A549 (cell line): ENCODE measurements at regions not wholly inside any gene's neighbourhood (a gene's known extent, or its start where the extent isn't known, plus 50 kb on each side); places are given as distances from the start of the nearest gene placed in this dataset.
A peak's percentile ranks its signal among the peaks of the same experiment; 100 is the strongest.

Experiments used
- ATAC-seq, 2 experiments: fragments of 200-7000 bp in 1 of 2; fragments of >200 bp in 1 of 2; cut with Nextera tagmentation in 1 of 2; cut with Tn5 transposase in 1 of 2; 3 replicates each; pipeline versions ENCODE4 v1.8.0 to v1.9.1; 2018 to 2020; ENCODE audit warnings: mild to moderate bottlenecking in 1 of 2, moderate library complexity in 1 of 2
- CTCF ChIA-PET: fragments of 300-600 bp; sonication (Branson Sonifier 250); formaldehyde crosslinking; extraction: SDS; loops from one replicate; lab custom pipeline; 2021; ENCODE audit warnings: antibody characterized with exemption, inconsistent platforms; lab: Yijun Ruan, JAX
- POLR2A ChIA-PET: fragments of 350-600 bp; formaldehyde crosslinking; extraction: SDS; loops from one replicate; lab custom pipeline; 2021; ENCODE audit warnings: antibody characterized with exemption, inconsistent platforms; lab: Yijun Ruan, JAX
- DNase-seq, 2 experiments: peaks; one replicate each; pipeline versions ENCODE4 v3.0.0 to v3.0.0-alpha.2; 2011 to 2016; ENCODE audit warnings: low read depth in 1 of 2, low spot score in 1 of 2
- FAIRE-seq: peaks from 2 replicates; lab custom pipeline; 2011; peaks lifted over from hg19 to GRCh38; lab: Jason Lieb, UNC
- H3K27ac ChIP-seq, 2 experiments: fragments of >200 bp; sonication (Bioruptor Twin); formaldehyde crosslinking; 3 replicates each; pipeline ENCODE4 v1.5.1; 2016 to 2017
- H3K4me1 ChIP-seq: fragments of >200 bp; sonication (Bioruptor Twin); formaldehyde crosslinking; 3 replicates; pipeline ENCODE4 v1.6.1; 2016
- H3K4me2 ChIP-seq: fragments of >200 bp; sonication (Bioruptor Twin); formaldehyde crosslinking; 3 replicates; pipeline ENCODE4 v1.6.1; 2016
- H3K4me3 ChIP-seq: fragments of >200 bp; sonication (Bioruptor Twin); formaldehyde crosslinking; 3 replicates; pipeline ENCODE4 v1.5.1; 2016
- H3K9me3 ChIP-seq: fragments of >200 bp; sonication (Bioruptor Twin); formaldehyde crosslinking; 3 replicates; pipeline ENCODE4 v1.6.1; 2016
- CBX2 ChIP-seq: fragments of 200-600 bp; sonication (generic); IDR thresholded peaks from 2 replicates; pipeline ENCODE4 v1.6.1; 2016; ENCODE audit warnings: low read depth, mild to moderate bottlenecking, borderline replicate concordance
- CEBPB ChIP-seq, 2 experiments: fragments of >200 bp in 1 of 2; sonication (Bioruptor Twin) in 1 of 2; formaldehyde crosslinking in 1 of 2; IDR thresholded peaks; 2 replicates each; pipeline ENCODE4 v1.6.1; 2012 to 2016
- CHD4 ChIP-seq: fragments of 200-600 bp; sonication (generic); IDR thresholded peaks from 2 replicates; pipeline ENCODE4 v1.6.1; 2016; ENCODE audit warnings: antibody characterized with exemption, mild to moderate bottlenecking, borderline replicate concordance
- EP300 ChIP-seq, 2 experiments: fragments of >200 bp; sonication (Bioruptor Twin); formaldehyde crosslinking; IDR thresholded peaks; 2 replicates in 1 of 2; 3 replicates in 1 of 2; pipeline ENCODE4 v1.6.1; 2016 to 2017
- ESRRA ChIP-seq: fragments of 150-350 bp; IDR thresholded peaks from 2 replicates; pipeline ENCODE4 v1.6.1; 2014; ENCODE audit warnings: mild to moderate bottlenecking, low read length, borderline replicate concordance
- KDM1A ChIP-seq: fragments of 200-600 bp; sonication (generic); IDR thresholded peaks from 2 replicates; pipeline ENCODE4 v1.6.1; 2016; ENCODE audit warnings: low read depth, mild to moderate bottlenecking
- KDM5A ChIP-seq: fragments of 200-600 bp; sonication (generic); IDR thresholded peaks from 2 replicates; pipeline ENCODE4 v1.6.1; 2016; ENCODE audit warnings: antibody characterized with exemption, mild to moderate bottlenecking
- MYC ChIP-seq: IDR thresholded peaks from 2 replicates; pipeline ENCODE4 v1.6.1; 2012; ENCODE audit warnings: mild to moderate bottlenecking, inconsistent platforms, low read length, improper control_type of control experiment, borderline replicate concordance
- RAD21 ChIP-seq, 2 experiments: fragments of >200 bp in 1 of 2; sonication (Bioruptor Twin) in 1 of 2; formaldehyde crosslinking in 1 of 2; IDR thresholded peaks in 1 of 2; conservative IDR thresholded peaks in 1 of 2; 2 replicates in 1 of 2; 3 replicates in 1 of 2; pipeline ENCODE4 v1.6.1; 2012 to 2018; ENCODE audit warnings: inconsistent platforms in 1 of 2
- RARB ChIP-seq: fragments of 250-450 bp; sonication (Bioruptor Pico); IDR thresholded peaks from 2 replicates; pipeline ENCODE4 v1.8.0; 2021; ENCODE audit warnings: mild to moderate bottlenecking, moderate library complexity
- SMC3 ChIP-seq: fragments of >200 bp; sonication (Bioruptor Twin); formaldehyde crosslinking; IDR thresholded peaks from 3 replicates; pipeline ENCODE4 v1.6.1; 2018; ENCODE audit warnings: inconsistent platforms
- SREBF2 ChIP-seq: fragments of 450-650 bp; IDR thresholded peaks from 2 replicates; pipeline ENCODE4 v1.6.1; 2014; ENCODE audit warnings: mild to moderate bottlenecking, moderate library complexity
- TFCP2L1 ChIP-seq: fragments of 250-450 bp; sonication (Bioruptor Pico); IDR thresholded peaks from 2 replicates; pipeline ENCODE4 v1.5.0; 2021; ENCODE audit warnings: mild to moderate bottlenecking
- ZSCAN20 ChIP-seq: fragments of 250-450 bp; sonication (Bioruptor Pico); IDR thresholded peaks from 2 replicates; pipeline ENCODE4 v1.8.0; 2022; ENCODE audit warnings: mild to moderate bottlenecking, moderate library complexity
- WGBS: methylation state at CpG from one replicate; pipeline ENCODE4 v1.1.6; 2017; ENCODE audit errors: missing lambda C conversion rate; 5-methylcytosine and 5-hydroxymethylcytosine counted together
- TF ChIP-seq, protein P1 (sequence below): IDR thresholded peaks from 2 replicates; pipeline ENCODE4 v1.6.1; 2012
- TF ChIP-seq, protein P2 (sequence below): fragments of 250-450 bp; sonication (Bioruptor Pico); IDR thresholded peaks from 2 replicates; pipeline ENCODE4 v1.5.0; 2021; ENCODE audit warnings: mild to moderate bottlenecking, moderate library complexity, borderline replicate concordance
- TF ChIP-seq, protein P3 (sequence below): fragments of 450-650 bp; IDR thresholded peaks from 2 replicates; pipeline ENCODE4 v1.6.1; 2014; ENCODE audit warnings: antibody characterized with exemption
- TF ChIP-seq, protein P4 (sequence below): fragments of 150-350 bp; IDR thresholded peaks from 2 replicates; pipeline ENCODE4 v1.6.1; 2014; ENCODE audit warnings: low read depth, mild to moderate bottlenecking, low read length
- TF ChIP-seq, protein P5 (sequence below): fragments of >200 bp; sonication (Bioruptor Twin); formaldehyde crosslinking; IDR thresholded peaks from 2 replicates; pipeline ENCODE4 v1.6.1; 2016

DNA sequence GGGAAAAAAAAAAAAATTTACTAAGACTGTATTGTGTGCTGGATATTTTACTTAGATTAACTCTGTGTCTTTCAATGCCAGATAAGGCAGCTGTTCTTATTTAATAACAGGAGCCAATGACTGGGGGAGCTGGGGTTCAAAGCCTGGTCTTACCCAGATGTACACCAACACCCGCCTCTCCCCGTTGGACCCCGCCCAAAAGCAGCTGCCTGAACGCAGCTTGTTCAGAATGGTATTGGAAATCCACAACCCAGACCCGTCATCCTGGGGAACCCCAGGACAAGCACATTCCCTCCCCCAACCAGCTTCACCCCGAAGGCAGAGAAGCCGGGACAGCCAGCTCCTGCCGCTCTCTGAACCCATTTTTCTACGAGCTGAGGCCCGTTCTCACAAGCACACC is 113.6 kb upstream of the TMPRSS2 start:
- no peaks in the 10 kb centered on the region for H3K9me3 ChIP-seq
- 0 out of 3 replicates have a peak overlapping the region, but pooled peaks have one; percentile 45 for H3K4me2 ChIP-seq
- CTCF ChIA-PET: interaction anchor here (0.6 to 4.5 kb wide), 4 partner anchors 9 to 195 kb away, joined by 3 to 46 read pairs (median 6); no protein-coding TSS in a partner anchor
- no peak overlapping the region for H3K4me3 ChIP-seq
- ATAC-seq (no peak), FAIRE-seq (no peak), DNase-seq (no peak)
- peaks cover 19% of the 10 kb centered on the region; the same call in 2 of the 3 replicates for H3K4me1 ChIP-seq
- POLR2A ChIA-PET: no interaction called here
- TF ChIP-seq, protein P1, sequence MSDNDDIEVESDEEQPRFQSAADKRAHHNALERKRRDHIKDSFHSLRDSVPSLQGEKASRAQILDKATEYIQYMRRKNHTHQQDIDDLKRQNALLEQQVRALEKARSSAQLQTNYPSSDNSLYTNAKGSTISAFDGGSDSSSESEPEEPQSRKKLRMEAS: no peak
- TF ChIP-seq, protein P2, sequence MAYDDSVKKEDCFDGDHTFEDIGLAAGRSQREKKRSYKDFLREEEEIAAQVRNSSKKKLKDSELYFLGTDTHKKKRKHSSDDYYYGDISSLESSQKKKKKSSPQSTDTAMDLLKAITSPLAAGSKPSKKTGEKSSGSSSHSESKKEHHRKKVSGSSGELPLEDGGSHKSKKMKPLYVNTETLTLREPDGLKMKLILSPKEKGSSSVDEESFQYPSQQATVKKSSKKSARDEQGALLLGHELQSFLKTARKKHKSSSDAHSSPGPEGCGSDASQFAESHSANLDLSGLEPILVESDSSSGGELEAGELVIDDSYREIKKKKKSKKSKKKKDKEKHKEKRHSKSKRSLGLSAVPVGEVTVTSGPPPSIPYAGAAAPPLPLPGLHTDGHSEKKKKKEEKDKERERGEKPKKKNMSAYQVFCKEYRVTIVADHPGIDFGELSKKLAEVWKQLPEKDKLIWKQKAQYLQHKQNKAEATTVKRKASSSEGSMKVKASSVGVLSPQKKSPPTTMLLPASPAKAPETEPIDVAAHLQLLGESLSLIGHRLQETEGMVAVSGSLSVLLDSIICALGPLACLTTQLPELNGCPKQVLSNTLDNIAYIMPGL (CRISPR knock-in tag): no peak
- TF ChIP-seq SMC3 (no peak), RARB (CRISPR knock-in tag) (no peak), CBX2 (no peak), ZSCAN20 (CRISPR knock-in tag) (no peak), CHD4 (no peak), MYC (no peak), KDM5A (no peak), SREBF2 (no peak), TFCP2L1 (no peak), ESRRA (no peak), RAD21 (conservative IDR thresholded peaks at IDR 0.05 in 1 of 2, IDR thresholded peaks at IDR 0.05 in 1 of 2) (no peak), EP300 (IDR thresholded peaks at IDR 0.05) (no peak), KDM1A (no peak)
- TF ChIP-seq, protein P3, sequence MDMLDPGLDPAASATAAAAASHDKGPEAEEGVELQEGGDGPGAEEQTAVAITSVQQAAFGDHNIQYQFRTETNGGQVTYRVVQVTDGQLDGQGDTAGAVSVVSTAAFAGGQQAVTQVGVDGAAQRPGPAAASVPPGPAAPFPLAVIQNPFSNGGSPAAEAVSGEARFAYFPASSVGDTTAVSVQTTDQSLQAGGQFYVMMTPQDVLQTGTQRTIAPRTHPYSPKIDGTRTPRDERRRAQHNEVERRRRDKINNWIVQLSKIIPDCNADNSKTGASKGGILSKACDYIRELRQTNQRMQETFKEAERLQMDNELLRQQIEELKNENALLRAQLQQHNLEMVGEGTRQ: no peak
- TF ChIP-seq, protein P4, sequence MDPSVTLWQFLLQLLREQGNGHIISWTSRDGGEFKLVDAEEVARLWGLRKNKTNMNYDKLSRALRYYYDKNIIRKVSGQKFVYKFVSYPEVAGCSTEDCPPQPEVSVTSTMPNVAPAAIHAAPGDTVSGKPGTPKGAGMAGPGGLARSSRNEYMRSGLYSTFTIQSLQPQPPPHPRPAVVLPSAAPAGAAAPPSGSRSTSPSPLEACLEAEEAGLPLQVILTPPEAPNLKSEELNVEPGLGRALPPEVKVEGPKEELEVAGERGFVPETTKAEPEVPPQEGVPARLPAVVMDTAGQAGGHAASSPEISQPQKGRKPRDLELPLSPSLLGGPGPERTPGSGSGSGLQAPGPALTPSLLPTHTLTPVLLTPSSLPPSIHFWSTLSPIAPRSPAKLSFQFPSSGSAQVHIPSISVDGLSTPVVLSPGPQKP: no peak
- TF ChIP-seq, protein P5, sequence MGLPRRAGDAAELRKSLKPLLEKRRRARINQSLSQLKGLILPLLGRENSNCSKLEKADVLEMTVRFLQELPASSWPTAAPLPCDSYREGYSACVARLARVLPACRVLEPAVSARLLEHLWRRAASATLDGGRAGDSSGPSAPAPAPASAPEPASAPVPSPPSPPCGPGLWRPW: no peak
- peak overlapping the region; percentile 27 to 71; a peak in 4 of 6 replicates for H3K27ac ChIP-seq
- 93% methylated on average over 10 of the region's 10 CpGs for WGBS

DNA sequence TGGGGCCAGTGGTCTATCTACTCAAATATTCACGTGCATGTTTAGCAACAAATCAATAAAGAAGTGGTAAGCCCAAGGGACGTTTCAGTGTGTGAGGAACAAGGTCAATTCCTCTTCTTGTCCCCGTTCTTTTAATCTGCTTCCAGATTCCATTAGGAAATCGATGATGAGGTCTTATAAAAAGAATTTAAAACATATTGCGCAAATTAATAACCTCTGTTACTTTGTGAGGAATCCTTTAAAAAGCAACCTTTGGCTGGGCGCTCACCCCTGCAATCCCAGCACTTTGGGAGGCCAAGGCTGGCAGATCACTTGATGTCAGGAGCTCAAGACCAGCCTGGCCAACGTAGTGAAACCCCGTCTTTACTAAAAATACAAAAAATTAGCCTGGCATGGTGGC is 113.0 kb upstream of the TMPRSS2 start:
- Histone ChIP-seq H3K27ac (peak overlapping the region; percentile 45 to 71; a peak in 5 of 6 replicates), H3K9me3 (no peaks in the 10 kb centered on the region), H3K4me3 (no peak overlapping the region), H3K4me2 (peak overlapping the region; percentile 45; the same call in 2 of the 3 replicates), H3K4me1 (peaks cover 20% of the 10 kb centered on the region)
- no peak for ATAC-seq
- CTCF ChIA-PET: interaction anchor here (1.5 to 4.5 kb wide), 2 partner anchors 9 to 156 kb away, joined by 7 to 46 read pairs; no protein-coding TSS in a partner anchor
- DNase-seq: peak in 1 of 2 experiments; percentile 11
- FAIRE-seq: no peak
- 60% methylated on average over 8 of the region's 8 CpGs for WGBS
- POLR2A ChIA-PET: no interaction called here
- TF ChIP-seq CEBPB (IDR thresholded peaks at IDR 0.05) (peak; percentile 61 to 71; a peak in 3 of 4 replicates), EP300 (IDR thresholded peaks at IDR 0.05) (0 out of 5 replicates have a peak, but pooled peaks have one; percentile 10 to 37)
- TF ChIP-seq, protein P3: no peak
